ENCODE measurements at regions not wholly inside any gene's neighbourhood (a gene's known extent, or its start where the extent isn't known, plus 50 kb on each side); places are given as distances from the start of the nearest gene placed in this dataset.
"Not testable (repeated sequence)": the region's sequence is repeated elsewhere in the genome, so short reads cannot be mapped to it uniquely, and the experiment has no call there.

DNA sequence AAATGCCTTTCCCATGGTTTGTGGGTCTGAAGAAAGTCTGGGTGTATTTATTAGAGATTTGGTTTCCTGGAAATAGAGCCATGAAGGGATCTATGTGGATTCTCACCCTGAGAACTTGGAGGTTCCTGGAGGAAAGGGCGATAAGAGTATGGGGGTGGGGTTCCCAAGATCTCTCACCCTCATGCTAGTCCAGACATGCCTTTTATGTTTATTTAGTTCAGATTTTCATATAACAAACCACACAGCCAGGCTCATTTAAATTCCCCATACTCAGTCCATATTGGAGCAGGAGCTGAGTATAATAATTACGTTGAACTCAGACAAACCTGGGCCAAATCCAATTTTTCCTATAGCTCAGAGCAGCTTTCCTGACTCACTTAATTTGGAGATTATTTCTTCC is 566.6 kb downstream of the GOLGA6L6 start:
- DNase-seq (ENCODE audit: extremely low spot score) = no peak
- 73% methylated on average over 2 of the region's 2 CpGs for WGBS
- no peaks in the 10 kb centered on the region for H3K27me3 ChIP-seq
- H3K4me3 ChIP-seq = no peak overlapping the region
- H3K4me1 ChIP-seq = no peaks in the 10 kb centered on the region
- TF ChIP-seq POLR2AphosphoS5 (IDR thresholded peaks at IDR 0.05) = no peak
- H3K27ac ChIP-seq (replicated peaks in 1 of 4) = no peak overlapping the region
- no peaks in the 10 kb centered on the region for H3K36me3 ChIP-seq
- H3K9me3 ChIP-seq = no peaks in the 10 kb centered on the region
- intact Hi-C loops (cut with DNase I) = no loop called here

DNA sequence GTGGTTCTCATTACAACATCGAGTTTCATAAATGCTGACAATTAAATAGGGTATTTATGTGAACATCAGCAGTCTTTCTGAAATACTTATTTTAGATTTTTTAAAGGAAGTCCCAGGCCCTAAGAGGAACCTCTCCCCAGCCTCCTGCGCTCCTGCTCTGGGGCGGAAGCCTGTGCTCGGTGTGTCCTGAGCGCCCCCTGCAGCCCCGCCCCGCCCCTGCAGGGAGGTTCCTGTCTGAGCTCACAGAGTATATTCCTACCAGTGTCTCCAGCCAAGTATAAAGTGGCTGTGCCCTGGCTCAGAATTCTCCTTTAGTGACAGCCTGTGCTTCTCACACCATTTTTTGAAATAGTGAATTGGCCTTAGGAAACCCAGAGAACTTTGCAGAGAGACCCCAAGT is 567.9 kb downstream of the GOLGA6L6 start:
- 33% methylated on average over 7 of the region's 7 CpGs for WGBS

DNA sequence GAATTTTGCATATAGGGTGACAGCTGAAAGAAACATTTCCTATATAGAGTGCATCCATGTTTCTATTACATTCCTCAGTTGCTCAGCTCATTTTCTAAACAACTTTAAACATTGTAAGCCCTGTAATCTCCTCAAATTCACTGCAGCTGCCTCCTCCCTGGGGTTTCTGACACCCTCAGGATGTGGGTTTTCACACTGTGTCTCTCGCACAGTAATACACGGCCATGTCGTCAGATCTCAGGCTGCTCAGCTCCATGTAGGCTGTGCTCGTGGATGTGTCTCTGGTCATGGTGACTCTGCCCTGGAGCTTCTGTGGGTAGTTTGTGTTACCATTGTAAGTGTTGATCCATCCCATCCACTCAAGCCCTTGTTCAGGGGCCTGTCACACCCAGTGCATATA is 569.0 kb downstream of the GOLGA6L6 start:
- H3K4me1 ChIP-seq; H3K4me3 ChIP-seq; H3K36me3 ChIP-seq; DNase-seq (ENCODE audit: extremely low spot score); H3K27ac ChIP-seq (replicated peaks in 1 of 4); intact Hi-C loops (cut with DNase I); H3K27me3 ChIP-seq; H3K9me3 ChIP-seq: not testable (repeated sequence)
- 70% methylated on average over 4 of the region's 4 CpGs for WGBS

More for the DNA sequence above, 567.9 kb downstream of the GOLGA6L6 start:
- no peaks in the 10 kb centered on the region for H3K27me3 ChIP-seq
- intact Hi-C loops (cut with DNase I) = no loop called here
- no peaks in the 10 kb centered on the region for H3K9me3 ChIP-seq
- H3K4me3 ChIP-seq = no peak overlapping the region
- H3K27ac ChIP-seq (replicated peaks in 1 of 4) = no peak overlapping the region
- no peaks in the 10 kb centered on the region for H3K4me1 ChIP-seq
- TF ChIP-seq, protein P1, sequence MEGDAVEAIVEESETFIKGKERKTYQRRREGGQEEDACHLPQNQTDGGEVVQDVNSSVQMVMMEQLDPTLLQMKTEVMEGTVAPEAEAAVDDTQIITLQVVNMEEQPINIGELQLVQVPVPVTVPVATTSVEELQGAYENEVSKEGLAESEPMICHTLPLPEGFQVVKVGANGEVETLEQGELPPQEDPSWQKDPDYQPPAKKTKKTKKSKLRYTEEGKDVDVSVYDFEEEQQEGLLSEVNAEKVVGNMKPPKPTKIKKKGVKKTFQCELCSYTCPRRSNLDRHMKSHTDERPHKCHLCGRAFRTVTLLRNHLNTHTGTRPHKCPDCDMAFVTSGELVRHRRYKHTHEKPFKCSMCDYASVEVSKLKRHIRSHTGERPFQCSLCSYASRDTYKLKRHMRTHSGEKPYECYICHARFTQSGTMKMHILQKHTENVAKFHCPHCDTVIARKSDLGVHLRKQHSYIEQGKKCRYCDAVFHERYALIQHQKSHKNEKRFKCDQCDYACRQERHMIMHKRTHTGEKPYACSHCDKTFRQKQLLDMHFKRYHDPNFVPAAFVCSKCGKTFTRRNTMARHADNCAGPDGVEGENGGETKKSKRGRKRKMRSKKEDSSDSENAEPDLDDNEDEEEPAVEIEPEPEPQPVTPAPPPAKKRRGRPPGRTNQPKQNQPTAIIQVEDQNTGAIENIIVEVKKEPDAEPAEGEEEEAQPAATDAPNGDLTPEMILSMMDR (IDR thresholded peaks at IDR 0.05) = no peak
- TF ChIP-seq POLR2A (IDR thresholded peaks at IDR 0.05; ENCODE audit: low read depth) (no peak), EP300 (IDR thresholded peaks at IDR 0.05) (no peak), POLR2AphosphoS5 (IDR thresholded peaks at IDR 0.05) (no peak)
- H3K36me3 ChIP-seq = no peaks in the 10 kb centered on the region
- DNase-seq (ENCODE audit: extremely low spot score) = no peak

DNA sequence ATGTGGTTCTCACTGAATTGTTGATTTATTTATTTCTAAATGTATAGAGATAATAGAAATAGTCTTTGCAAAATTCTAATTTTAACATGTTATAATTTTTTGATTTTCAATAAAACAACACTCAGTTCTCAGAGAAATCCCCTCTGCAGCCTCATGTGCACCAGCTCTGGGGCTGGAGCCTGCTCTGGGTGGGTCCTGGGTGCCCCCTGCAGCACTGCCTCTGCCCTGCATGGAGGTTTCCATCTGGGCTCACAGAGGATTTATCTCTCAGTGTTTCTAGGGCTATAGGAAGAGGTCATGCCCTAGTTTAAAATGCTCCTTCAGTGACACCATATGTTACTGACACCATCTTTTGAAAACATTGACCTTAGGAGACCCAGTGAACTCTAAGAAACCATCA is 576.0 kb downstream of the GOLGA6L6 start:
- H3K27me3 ChIP-seq; DNase-seq (ENCODE audit: extremely low spot score); H3K27ac ChIP-seq (replicated peaks in 1 of 4); intact Hi-C loops (cut with DNase I); H3K4me3 ChIP-seq; H3K36me3 ChIP-seq; H3K4me1 ChIP-seq; H3K9me3 ChIP-seq: not testable (repeated sequence)

DNA sequence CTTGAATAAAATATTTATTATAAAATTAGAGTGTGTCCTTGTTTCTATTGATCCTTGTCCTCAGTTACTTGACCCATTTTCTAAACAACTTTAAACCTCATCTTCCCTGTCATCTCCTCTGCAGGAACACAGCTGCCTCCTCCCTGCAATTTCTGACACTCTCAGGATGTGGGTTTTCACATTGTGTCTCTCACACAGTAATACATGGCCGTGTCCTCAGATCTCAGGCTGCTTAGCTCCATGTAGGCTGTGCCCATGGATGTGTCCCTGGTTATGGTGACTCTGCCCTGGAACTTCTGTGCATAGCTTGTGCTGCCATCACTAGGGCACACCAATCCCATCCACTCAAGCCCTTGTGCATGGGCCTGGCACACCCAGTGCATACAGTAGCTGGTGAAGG is 577.1 kb downstream of the GOLGA6L6 start:
- H3K27me3 ChIP-seq; intact Hi-C loops (cut with DNase I); H3K4me3 ChIP-seq; H3K9me3 ChIP-seq; DNase-seq (ENCODE audit: extremely low spot score); H3K27ac ChIP-seq (replicated peaks in 1 of 4); H3K4me1 ChIP-seq; H3K36me3 ChIP-seq: not testable (repeated sequence)
- 75% methylated on average over 1 of the region's 1 CpG for WGBS

DNA sequence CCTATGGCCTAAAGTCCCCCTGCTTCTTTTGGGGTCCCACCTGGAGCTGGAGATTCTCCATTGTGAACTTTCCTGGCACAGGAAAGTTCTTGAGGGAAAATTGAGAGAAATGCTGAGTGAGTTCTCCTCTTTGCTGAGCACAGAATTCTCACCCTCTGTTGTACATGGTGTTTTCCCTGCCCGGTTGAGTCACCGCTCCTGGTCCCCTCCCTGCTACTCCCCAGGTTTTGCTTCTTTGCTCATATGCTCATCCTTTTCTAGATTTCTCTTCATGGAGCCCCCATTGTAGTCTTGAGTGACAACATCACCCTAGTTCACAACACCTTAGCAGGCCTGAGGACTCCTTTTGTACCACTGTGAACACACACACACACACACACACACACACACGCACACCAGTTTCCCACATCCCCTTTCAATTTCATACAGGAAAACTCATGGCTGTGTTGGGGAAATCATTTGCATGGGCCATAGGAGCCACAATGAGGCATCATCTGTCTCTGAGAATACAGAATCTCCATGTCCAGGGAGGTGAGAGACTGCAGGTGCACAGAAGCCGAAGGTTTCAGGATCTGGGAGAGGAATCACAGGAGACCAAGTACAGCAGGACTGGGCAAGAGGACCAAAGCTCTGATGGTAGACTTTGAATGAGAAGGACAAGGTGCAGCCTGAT is 585.3 kb downstream of the GOLGA6L6 start:
- Histone ChIP-seq H3K4me3 (no peak overlapping the region), H3K9me3 (peaks cover 0 to 6% (median 0%) of the 10 kb centered on the region in 4 donors), H3K27me3 (no peaks in the 10 kb centered on the region), H3K36me3 (no peaks in the 10 kb centered on the region), H3K27ac (replicated peaks in 1 of 4) (no peak overlapping the region), H3K4me1 (no peaks in the 10 kb centered on the region)
- DNase-seq (ENCODE audit: extremely low spot score) = no peak
- TF ChIP-seq, protein P1 (IDR thresholded peaks at IDR 0.05) = no peak
- TF ChIP-seq EP300 (IDR thresholded peaks at IDR 0.05) = no peak
- TF ChIP-seq POLR2AphosphoS5 (IDR thresholded peaks at IDR 0.05) = no peak
- TF ChIP-seq POLR2A (IDR thresholded peaks at IDR 0.05; ENCODE audit: low read depth) = no peak
- 77% methylated on average over 4 of the region's 4 CpGs for WGBS
- intact Hi-C loops (cut with DNase I) = no loop called here

DNA sequence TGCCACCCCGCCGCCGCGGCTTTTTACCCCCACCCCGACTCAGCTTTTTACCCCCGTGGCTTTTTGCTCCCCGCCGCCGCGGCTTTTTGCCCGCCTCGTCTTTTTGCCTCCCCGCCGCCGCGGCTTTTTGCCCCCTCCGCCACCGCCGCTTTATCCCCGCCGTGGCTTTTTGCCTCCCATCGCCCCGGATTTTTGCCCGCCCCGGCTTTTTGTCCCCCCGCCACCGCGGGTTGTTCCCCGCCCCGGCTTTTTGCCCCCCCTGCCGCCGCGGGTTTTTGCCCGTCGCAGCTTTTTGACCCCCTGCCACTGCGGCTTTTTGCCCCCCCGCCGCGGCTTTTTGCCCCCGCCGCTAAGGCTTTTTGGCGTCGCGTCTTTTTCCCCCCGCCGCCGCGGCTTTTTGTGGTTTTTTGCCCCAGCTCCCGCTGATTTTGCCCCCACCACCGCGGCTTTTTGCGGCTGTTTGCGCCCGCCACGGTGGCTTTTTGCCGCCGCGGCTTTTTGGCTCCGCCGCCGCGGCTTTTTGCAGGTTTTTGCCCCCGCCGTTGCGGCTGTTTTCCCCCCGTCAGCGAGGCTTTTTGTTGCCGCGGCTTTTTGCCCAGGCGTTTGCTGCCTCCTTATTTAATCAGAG is 597.2 kb downstream of the GOLGA6L6 start:
- DNase-seq (ENCODE audit: extremely low spot score) = no peak
- intact Hi-C loops (cut with DNase I) = no loop called here
- H3K4me1 ChIP-seq = no peaks in the 10 kb centered on the region
- 59% methylated on average over 70 of the region's 70 CpGs for WGBS
- H3K27ac ChIP-seq (replicated peaks in 1 of 4) = no peak overlapping the region
- H3K4me3 ChIP-seq = peak overlapping the region in 1 of 4 donors; percentile 16
- H3K36me3 ChIP-seq = no peaks in the 10 kb centered on the region
- TF ChIP-seq POLR2A (IDR thresholded peaks at IDR 0.05; ENCODE audit: low read depth) (no peak), EP300 (IDR thresholded peaks at IDR 0.05) (no peak)
- TF ChIP-seq, protein P1 (IDR thresholded peaks at IDR 0.05) = no peak
- peaks cover 0 to 5% (median 0%) of the 10 kb centered on the region in 4 donors for H3K9me3 ChIP-seq
- peaks cover 0 to 47% (median 0%) of the 10 kb centered on the region in 4 donors for H3K27me3 ChIP-seq
